Breast epithelium (tissue), 3 donors: ENCODE measurements at regions not wholly inside any gene's neighbourhood (a gene's known extent, or its start where the extent isn't known, plus 50 kb on each side); places are given as distances from the start of the nearest gene placed in this dataset.

ENCODE experiments used
- CTCF ChIP-seq, 3 donors: fragments of 450-650 bp; IDR thresholded peaks; one replicate each; pipeline ENCODE4 v1.5.1; 2016 to 2017; ENCODE audit warnings: antibody characterized with exemption in 3 of 3, mild to moderate bottlenecking in 3 of 3, moderate library complexity in 3 of 3
- POLR2A ChIP-seq: fragments of 450-650 bp; IDR thresholded peaks from one replicate; pipeline ENCODE4 v1.6.1; 2016; ENCODE audit warnings: antibody characterized with exemption, mild to moderate bottlenecking, moderate library complexity
- POLR2AphosphoS5 ChIP-seq, 3 donors: sonication (generic); formaldehyde crosslinking; IDR thresholded peaks; one replicate each; pipeline ENCODE4 v1.6.1; 2017; ENCODE audit warnings: antibody characterized with exemption in 3 of 3

GRCh38 chr7:81573128-81573527 lies 196.7 kb downstream of the HGF start:
- TF ChIP-seq CTCF (IDR thresholded peaks at IDR 0.05): no peak
- TF ChIP-seq POLR2A: no peak
- no peak for TF ChIP-seq POLR2AphosphoS5 (IDR thresholded peaks at IDR 0.05)
